CD4-positive, alpha-beta T cell treated with Interferon alpha-2 for 1 hour (primary cell): ENCODE measurements at regions not wholly inside any gene's neighbourhood (a gene's known extent, or its start where the extent isn't known, plus 50 kb on each side); places are given as distances from the start of the nearest gene placed in this dataset.
"Not testable (repeated sequence)": the region's sequence is repeated elsewhere in the genome, so short reads cannot be mapped to it uniquely, and the experiment has no call there.

ENCODE experiments used
- DNase-seq, 2 donors: peaks; one replicate each; pipeline ENCODE4 v3.0.0-alpha.2; 2020 to 2022

- no peak for DNase-seq
These were observed 212.0 kb upstream of the SPRY2 start for GRCh38 chr13:80552851-80553440.

- no peak for DNase-seq
These were observed 210.9 kb upstream of the SPRY2 start for GRCh38 chr13:80551650-80552497.

GRCh38 chr13:80550971-80551441, 210.1 kb upstream of the SPRY2 start:
- DNase-seq, result no peak

- DNase-seq, result no peak
These were observed 208.0 kb upstream of the SPRY2 start for GRCh38 chr13:80548915-80549314.

- no peak for DNase-seq
These were observed 207.2 kb upstream of the SPRY2 start for GRCh38 chr13:80547885-80548825.

- no peak for DNase-seq
These were observed 206.4 kb upstream of the SPRY2 start for GRCh38 chr13:80547341-80547740.

- DNase-seq, result no peak
These were observed 192.2 kb upstream of the SPRY2 start for GRCh38 chr13:80533175-80533574.

- no peak for DNase-seq
These were observed 190.0 kb upstream of the SPRY2 start for GRCh38 chr13:80530902-80531301.

- no peak for DNase-seq
These were observed 189.3 kb upstream of the SPRY2 start for GRCh38 chr13:80530191-80530590.

GRCh38 chr13:80529734-80530133, 188.8 kb upstream of the SPRY2 start:
- no peak for DNase-seq

- no peak for DNase-seq
These were observed 187.8 kb upstream of the SPRY2 start for GRCh38 chr13:80528733-80529132.

- no peak for DNase-seq
These were observed 186.5 kb upstream of the SPRY2 start for GRCh38 chr13:80527400-80527799.

- DNase-seq, result no peak
These were observed 183.7 kb upstream of the SPRY2 start for GRCh38 chr13:80524447-80525215.

GRCh38 chr13:80523134-80523533, 182.2 kb upstream of the SPRY2 start:
- no peak for DNase-seq

GRCh38 chr13:80522463-80522862, 181.5 kb upstream of the SPRY2 start:
- not testable (repeated sequence) for DNase-seq

- DNase-seq, result no peak
These were observed 176.0 kb upstream of the SPRY2 start for GRCh38 chr13:80516818-80517348.

GRCh38 chr13:80515296-80515695, 174.4 kb upstream of the SPRY2 start:
- DNase-seq, result no peak

GRCh38 chr13:80513196-80513595, 172.3 kb upstream of the SPRY2 start:
- DNase-seq, result no peak

- no peak for DNase-seq
These were observed 169.8 kb upstream of the SPRY2 start for GRCh38 chr13:80510686-80511085.

- DNase-seq, result no peak
These were observed 168.3 kb upstream of the SPRY2 start for GRCh38 chr13:80509264-80509663.

- no peak for DNase-seq
These were observed 167.1 kb upstream of the SPRY2 start for GRCh38 chr13:80508031-80508430.

GRCh38 chr13:80504453-80504852, 163.5 kb upstream of the SPRY2 start:
- DNase-seq, result no peak
